ENCODE measurements at regions not wholly inside any gene's neighbourhood (a gene's known extent, or its start where the extent isn't known, plus 50 kb on each side); places are given as distances from the start of the nearest gene placed in this dataset.
"Not testable (repeated sequence)": the region's sequence is repeated elsewhere in the genome, so short reads cannot be mapped to it uniquely, and the experiment has no call there.

GRCh38 chr6:44004136-44004535 is 123.1 kb downstream of the MRPL14 start:
- no peak overlapping the region for H3K27ac Mint-ChIP-seq
- peaks cover 53% of the 10 kb centered on the region for H3K27me3 Mint-ChIP-seq
- H3K4me1 Mint-ChIP-seq = peaks cover 25% of the 10 kb centered on the region
- no peak overlapping the region for H3K4me3 Mint-ChIP-seq
- no peak for DNase-seq
- H3K36me3 Mint-ChIP-seq (ENCODE audit: low read depth) = no peaks in the 10 kb centered on the region
- no peak for ATAC-seq
- no peaks in the 10 kb centered on the region for H3K9me3 Mint-ChIP-seq

GRCh38 chr6:44003345-44004061 is 123.7 kb downstream of the MRPL14 start:
- DNase-seq (peak; percentile 24), ATAC-seq (no peak)
- Mint-ChIP-seq H3K27me3 (peaks cover 53% of the 10 kb centered on the region), H3K27ac (no peak overlapping the region), H3K36me3 (ENCODE audit: low read depth) (no peaks in the 10 kb centered on the region), H3K4me3 (no peak overlapping the region), H3K9me3 (no peaks in the 10 kb centered on the region), H3K4me1 (peaks cover 25% of the 10 kb centered on the region)

GRCh38 chr6:44002593-44003344 is 124.5 kb downstream of the MRPL14 start:
- Mint-ChIP-seq H3K4me3 (peak overlapping the region; percentile 57), H3K9me3 (no peaks in the 10 kb centered on the region), H3K27me3 (peaks cover 52% of the 10 kb centered on the region), H3K27ac (no peak overlapping the region), H3K36me3 (ENCODE audit: low read depth) (no peaks in the 10 kb centered on the region), H3K4me1 (peaks cover 25% of the 10 kb centered on the region)
- DNase-seq (peak; percentile 79), ATAC-seq (peak; percentile 69)

GRCh38 chr6:44002067-44002592 is 125.1 kb downstream of the MRPL14 start:
- DNase-seq (no peak), ATAC-seq (peak; percentile 1)
- Mint-ChIP-seq H3K27me3 (peaks cover 48% of the 10 kb centered on the region), H3K9me3 (no peaks in the 10 kb centered on the region), H3K36me3 (ENCODE audit: low read depth) (no peaks in the 10 kb centered on the region), H3K27ac (no peak overlapping the region), H3K4me1 (peaks cover 25% of the 10 kb centered on the region), H3K4me3 (peak overlapping the region; percentile 81)

- peaks cover 45% of the 10 kb centered on the region for H3K27me3 Mint-ChIP-seq
- H3K9me3 Mint-ChIP-seq = no peaks in the 10 kb centered on the region
- peaks cover 25% of the 10 kb centered on the region for H3K4me1 Mint-ChIP-seq
- no peaks in the 10 kb centered on the region for H3K36me3 Mint-ChIP-seq (ENCODE audit: low read depth)
- H3K4me3 Mint-ChIP-seq = peak overlapping the region; percentile 81
- DNase-seq = peak; percentile 43
- H3K27ac Mint-ChIP-seq = peak overlapping the region; percentile 87
- peak; percentile 25 for ATAC-seq
Measured at GRCh38 chr6:44001318-44002066, 125.8 kb downstream of the MRPL14 start.

GRCh38 chr6:44000164-44000842 is 126.9 kb downstream of the MRPL14 start:
- peak; percentile 72 for ATAC-seq
- peak overlapping the region; percentile 81 for H3K4me3 Mint-ChIP-seq
- H3K4me1 Mint-ChIP-seq = peaks cover 25% of the 10 kb centered on the region
- H3K36me3 Mint-ChIP-seq (ENCODE audit: low read depth) = no peaks in the 10 kb centered on the region
- peaks cover 36% of the 10 kb centered on the region for H3K27me3 Mint-ChIP-seq
- H3K9me3 Mint-ChIP-seq = no peaks in the 10 kb centered on the region
- peak; percentile 76 for DNase-seq
- peak overlapping the region; percentile 87 for H3K27ac Mint-ChIP-seq

GRCh38 chr6:43999628-44000027 is 127.6 kb downstream of the MRPL14 start:
- no peak overlapping the region for H3K4me3 Mint-ChIP-seq
- no peaks in the 10 kb centered on the region for H3K36me3 Mint-ChIP-seq (ENCODE audit: low read depth)
- peaks cover 32% of the 10 kb centered on the region for H3K27me3 Mint-ChIP-seq
- no peak overlapping the region for H3K27ac Mint-ChIP-seq
- no peaks in the 10 kb centered on the region for H3K9me3 Mint-ChIP-seq
- peaks cover 25% of the 10 kb centered on the region for H3K4me1 Mint-ChIP-seq
- DNase-seq (no peak), ATAC-seq (no peak)

GRCh38 chr6:43998592-43999243 is 128.5 kb downstream of the MRPL14 start:
- DNase-seq; H3K27ac Mint-ChIP-seq; H3K4me3 Mint-ChIP-seq; H3K36me3 Mint-ChIP-seq (ENCODE audit: low read depth); H3K9me3 Mint-ChIP-seq; ATAC-seq: not testable (repeated sequence)
- H3K27me3 Mint-ChIP-seq = peaks cover 24% of the 10 kb centered on the region
- peaks cover 27% of the 10 kb centered on the region for H3K4me1 Mint-ChIP-seq

- not testable (repeated sequence) for ATAC-seq; DNase-seq; H3K9me3 Mint-ChIP-seq; H3K4me3 Mint-ChIP-seq; H3K27ac Mint-ChIP-seq; H3K36me3 Mint-ChIP-seq (ENCODE audit: low read depth)
- Mint-ChIP-seq H3K27me3 (peaks cover 19% of the 10 kb centered on the region), H3K4me1 (peaks cover 26% of the 10 kb centered on the region)
Measured at GRCh38 chr6:43997990-43998585, 129.2 kb downstream of the MRPL14 start.

GRCh38 chr6:43997345-43997677 is 129.9 kb downstream of the MRPL14 start:
- ATAC-seq (no peak), DNase-seq (no peak)
- H3K4me3 Mint-ChIP-seq = no peak overlapping the region
- H3K27me3 Mint-ChIP-seq = peaks cover 15% of the 10 kb centered on the region
- H3K4me1 Mint-ChIP-seq = peaks cover 19% of the 10 kb centered on the region
- H3K27ac Mint-ChIP-seq = no peak overlapping the region
- H3K9me3 Mint-ChIP-seq = no peaks in the 10 kb centered on the region
- no peaks in the 10 kb centered on the region for H3K36me3 Mint-ChIP-seq (ENCODE audit: low read depth)

GRCh38 chr6:43996618-43997344 is 130.5 kb downstream of the MRPL14 start:
- no peak for DNase-seq
- Mint-ChIP-seq H3K4me1 (peaks cover 19% of the 10 kb centered on the region), H3K27me3 (peaks cover 15% of the 10 kb centered on the region), H3K27ac (no peak overlapping the region), H3K36me3 (ENCODE audit: low read depth) (no peaks in the 10 kb centered on the region), H3K9me3 (no peaks in the 10 kb centered on the region), H3K4me3 (no peak overlapping the region)
- no peak for ATAC-seq

GRCh38 chr6:43995137-43995536 is 132.1 kb downstream of the MRPL14 start:
- ATAC-seq (no peak), DNase-seq (no peak)
- Mint-ChIP-seq H3K4me1 (peaks cover 4% of the 10 kb centered on the region), H3K27ac (no peak overlapping the region), H3K27me3 (peaks cover 9% of the 10 kb centered on the region), H3K9me3 (no peaks in the 10 kb centered on the region), H3K36me3 (ENCODE audit: low read depth) (no peaks in the 10 kb centered on the region), H3K4me3 (no peak overlapping the region)
